ENCODE measurements at regions not wholly inside any gene's neighbourhood (a gene's known extent, or its start where the extent isn't known, plus 50 kb on each side); places are given as distances from the start of the nearest gene placed in this dataset.

DNA sequence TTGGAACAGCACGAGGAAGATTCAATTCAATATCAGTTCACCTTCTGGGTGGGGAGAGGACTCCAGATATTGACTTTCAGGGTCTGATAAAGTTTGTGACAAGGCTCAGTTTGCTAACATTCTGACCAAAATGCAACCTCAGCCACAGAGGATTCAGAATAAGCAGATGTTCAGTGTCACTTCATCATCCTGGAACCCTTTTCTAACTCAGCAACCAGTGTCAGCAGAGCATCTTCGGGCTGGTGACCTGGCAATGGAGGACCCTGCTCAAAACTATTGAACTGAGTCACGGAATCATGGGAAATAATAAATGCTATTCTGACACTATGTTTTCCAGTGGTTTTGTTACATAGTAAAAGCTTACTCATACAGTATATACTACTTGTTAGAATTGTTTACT is 433.4 kb upstream of the CFAP20DC start:
- TF ChIP-seq, protein P1, sequence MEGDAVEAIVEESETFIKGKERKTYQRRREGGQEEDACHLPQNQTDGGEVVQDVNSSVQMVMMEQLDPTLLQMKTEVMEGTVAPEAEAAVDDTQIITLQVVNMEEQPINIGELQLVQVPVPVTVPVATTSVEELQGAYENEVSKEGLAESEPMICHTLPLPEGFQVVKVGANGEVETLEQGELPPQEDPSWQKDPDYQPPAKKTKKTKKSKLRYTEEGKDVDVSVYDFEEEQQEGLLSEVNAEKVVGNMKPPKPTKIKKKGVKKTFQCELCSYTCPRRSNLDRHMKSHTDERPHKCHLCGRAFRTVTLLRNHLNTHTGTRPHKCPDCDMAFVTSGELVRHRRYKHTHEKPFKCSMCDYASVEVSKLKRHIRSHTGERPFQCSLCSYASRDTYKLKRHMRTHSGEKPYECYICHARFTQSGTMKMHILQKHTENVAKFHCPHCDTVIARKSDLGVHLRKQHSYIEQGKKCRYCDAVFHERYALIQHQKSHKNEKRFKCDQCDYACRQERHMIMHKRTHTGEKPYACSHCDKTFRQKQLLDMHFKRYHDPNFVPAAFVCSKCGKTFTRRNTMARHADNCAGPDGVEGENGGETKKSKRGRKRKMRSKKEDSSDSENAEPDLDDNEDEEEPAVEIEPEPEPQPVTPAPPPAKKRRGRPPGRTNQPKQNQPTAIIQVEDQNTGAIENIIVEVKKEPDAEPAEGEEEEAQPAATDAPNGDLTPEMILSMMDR (IDR thresholded peaks at IDR 0.05; ENCODE audit: low read depth, low read length) = no peak
- H3K4me3 ChIP-seq (ENCODE audit: low read depth, low read length) = no peak overlapping the region

DNA sequence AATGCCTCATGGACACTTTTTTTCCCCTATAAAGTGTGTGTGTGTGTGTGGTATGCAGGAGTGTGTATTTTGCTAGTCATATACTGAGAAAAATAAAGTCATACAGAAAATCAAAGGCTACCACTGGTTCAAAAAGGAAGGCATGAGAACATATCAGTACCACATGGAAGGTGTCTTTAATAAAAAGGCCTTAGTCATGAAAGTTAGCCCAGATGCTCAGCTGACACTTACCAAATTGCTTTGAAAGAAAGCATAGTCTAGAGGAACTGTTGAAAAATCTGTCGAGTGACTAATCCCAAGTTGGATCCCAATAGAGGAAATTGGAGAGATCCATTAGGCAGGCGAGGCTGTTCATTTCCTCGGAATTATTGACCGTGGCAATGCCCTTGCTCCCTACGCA is 432.9 kb upstream of the CFAP20DC start:
- no peak overlapping the region for H3K4me3 ChIP-seq (ENCODE audit: low read depth, low read length)
- TF ChIP-seq, protein P1 (IDR thresholded peaks at IDR 0.05; ENCODE audit: low read depth, low read length) = no peak

DNA sequence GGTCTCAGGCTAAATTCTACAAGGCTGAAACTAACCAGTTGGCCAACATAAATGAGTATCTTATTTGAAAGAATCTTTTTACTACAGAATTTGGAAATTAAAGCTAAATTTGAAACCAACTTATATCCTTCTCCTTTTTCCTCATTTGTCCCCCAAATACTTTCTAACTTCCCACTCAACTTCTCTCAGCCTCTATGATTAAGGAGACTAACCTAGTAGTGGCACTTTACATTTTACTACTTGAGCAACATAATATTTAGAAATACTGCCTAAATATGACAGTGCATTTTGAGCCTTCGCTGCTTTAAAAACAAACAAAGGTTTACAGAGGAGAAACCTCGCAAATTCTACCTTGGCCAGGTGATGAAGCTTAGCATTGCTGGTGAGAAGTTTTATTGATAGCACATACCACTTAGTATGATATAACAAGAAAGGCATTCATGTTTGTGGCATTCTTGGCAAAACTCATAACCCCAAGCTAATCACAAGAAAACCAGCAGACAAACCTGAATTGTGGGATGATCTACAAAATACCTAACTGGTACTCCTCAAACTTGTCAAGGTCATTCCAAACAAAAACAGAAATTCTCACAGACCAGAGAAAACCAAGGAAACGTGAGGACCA is 432.1 kb upstream of the CFAP20DC start:
- TF ChIP-seq, protein P1 (IDR thresholded peaks at IDR 0.05; ENCODE audit: low read depth, low read length) = no peak
- no peak overlapping the region for H3K4me3 ChIP-seq (ENCODE audit: low read depth, low read length)

DNA sequence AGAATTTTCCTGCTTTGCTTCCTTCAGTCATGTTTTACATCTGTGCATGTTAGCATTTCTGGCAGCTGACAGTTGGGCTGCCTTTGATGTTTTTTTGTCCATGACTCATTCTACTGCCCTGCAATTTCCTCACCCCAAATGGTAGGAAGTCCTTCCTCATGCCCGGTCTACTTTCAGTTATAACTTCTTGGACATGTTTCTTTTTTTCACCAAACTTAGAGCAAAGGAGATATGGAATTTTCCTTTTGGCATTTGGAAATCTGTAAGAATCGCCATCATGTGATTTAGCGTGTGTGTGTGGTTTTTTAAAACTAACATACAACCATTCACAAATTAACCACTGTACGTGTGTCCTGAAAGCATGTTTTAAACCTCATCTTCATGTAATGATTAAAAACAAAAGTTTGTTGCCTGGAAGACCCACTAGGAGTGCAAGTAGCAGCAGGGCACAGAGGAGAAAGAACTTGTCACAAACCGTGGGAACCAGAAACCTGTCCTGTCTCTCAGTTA is 430.7 kb upstream of the CFAP20DC start:
- peak overlapping the region; percentile 37 for H3K4me3 ChIP-seq (ENCODE audit: low read depth, low read length)
- TF ChIP-seq, protein P1 (IDR thresholded peaks at IDR 0.05; ENCODE audit: low read depth, low read length) = no peak

DNA sequence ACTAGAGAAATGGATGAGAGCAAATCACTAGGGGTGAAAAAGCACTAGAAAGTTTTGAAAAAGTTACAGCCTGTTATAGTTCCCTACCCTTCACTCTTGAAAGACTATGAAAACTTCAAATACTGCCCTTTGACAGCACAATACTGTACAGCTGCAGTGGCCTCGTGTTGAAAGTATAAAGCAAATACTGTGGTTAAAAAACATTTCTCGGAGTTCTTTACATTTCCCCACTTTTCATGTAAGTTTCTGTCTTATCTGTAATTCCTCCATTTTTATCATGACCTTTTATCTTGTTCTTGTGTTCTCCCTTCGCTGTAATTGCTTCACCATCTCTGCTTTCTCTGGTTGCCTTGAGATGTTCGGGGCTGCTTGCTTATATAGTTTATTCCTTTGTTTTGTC is 423.8 kb upstream of the CFAP20DC start:
- TF ChIP-seq, protein P1 (IDR thresholded peaks at IDR 0.05; ENCODE audit: low read depth, low read length) = no peak

DNA sequence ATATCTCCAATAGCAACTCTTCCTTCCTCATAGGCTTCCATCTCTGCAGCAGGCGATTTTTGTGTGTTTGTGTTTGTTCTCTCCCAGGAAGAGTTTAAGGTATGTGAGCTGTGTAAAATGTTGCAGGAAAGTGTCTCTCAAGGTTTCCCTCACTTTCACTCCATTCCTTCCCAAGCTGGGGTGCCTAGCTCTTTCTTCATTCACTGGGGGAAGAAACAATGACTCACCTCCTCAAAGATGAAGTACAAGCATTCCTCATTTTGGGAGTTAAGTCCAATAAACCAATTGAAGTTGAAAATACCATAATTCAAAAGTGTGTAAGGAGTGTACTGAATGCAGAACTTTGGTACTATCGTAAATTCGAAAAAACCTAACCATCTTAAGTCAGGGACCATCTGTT is 422.7 kb upstream of the CFAP20DC start:
- TF ChIP-seq, protein P1 (IDR thresholded peaks at IDR 0.05; ENCODE audit: low read depth, low read length) = no peak
- no peak overlapping the region for H3K4me3 ChIP-seq (ENCODE audit: low read depth, low read length)

More for the DNA sequence above, 423.8 kb upstream of the CFAP20DC start:
- H3K4me3 ChIP-seq (ENCODE audit: low read depth, low read length) = no peak overlapping the region

DNA sequence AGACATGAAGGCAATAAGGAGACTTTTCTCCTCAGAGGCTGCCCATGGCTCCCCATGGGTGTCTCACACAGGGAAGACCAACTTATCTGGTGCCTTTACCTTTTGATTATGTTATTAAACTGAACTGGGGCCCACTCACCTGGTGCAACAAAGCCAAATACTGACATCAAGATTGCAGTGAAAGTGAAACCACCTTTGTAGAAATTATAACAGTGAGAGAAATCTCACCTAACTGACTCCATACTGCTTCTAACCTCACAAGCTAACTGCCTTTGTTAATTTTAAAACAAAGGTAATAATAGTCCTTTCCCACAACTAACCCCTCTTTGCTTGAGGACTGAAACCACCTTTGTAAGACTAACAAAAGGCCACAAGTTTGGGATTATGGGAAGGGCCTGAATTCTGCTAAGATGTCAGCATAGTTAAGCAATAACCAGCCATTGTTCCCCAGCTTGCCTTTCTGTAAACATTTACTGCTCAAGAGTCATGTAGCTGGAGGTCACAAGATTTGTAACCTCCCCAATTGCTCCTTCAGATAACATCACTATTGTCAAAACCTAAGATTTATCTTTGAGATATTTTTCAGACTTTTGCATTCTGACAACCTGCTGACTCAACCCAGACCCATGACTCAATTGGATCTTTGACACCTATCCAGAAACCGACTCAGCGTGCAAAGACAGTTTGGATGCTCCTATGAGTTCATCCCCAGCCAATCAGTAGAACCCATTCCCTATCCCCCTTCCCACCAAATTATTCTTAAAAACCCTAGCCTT is 420.3 kb upstream of the CFAP20DC start:
- no peak overlapping the region for H3K4me3 ChIP-seq (ENCODE audit: low read depth, low read length)
- TF ChIP-seq, protein P1 (IDR thresholded peaks at IDR 0.05; ENCODE audit: low read depth, low read length) = no peak

Measured in WI38 (cell line).